Astrocyte of the hippocampus (primary cell): ENCODE measurements at regions not wholly inside any gene's neighbourhood (a gene's known extent, or its start where the extent isn't known, plus 50 kb on each side); places are given as distances from the start of the nearest gene placed in this dataset.

ENCODE experiments used
- DNase-seq: peaks from one replicate; pipeline ENCODE4 v3.0.0; 2011; ENCODE audit warnings: low read depth, low spot score

DNA sequence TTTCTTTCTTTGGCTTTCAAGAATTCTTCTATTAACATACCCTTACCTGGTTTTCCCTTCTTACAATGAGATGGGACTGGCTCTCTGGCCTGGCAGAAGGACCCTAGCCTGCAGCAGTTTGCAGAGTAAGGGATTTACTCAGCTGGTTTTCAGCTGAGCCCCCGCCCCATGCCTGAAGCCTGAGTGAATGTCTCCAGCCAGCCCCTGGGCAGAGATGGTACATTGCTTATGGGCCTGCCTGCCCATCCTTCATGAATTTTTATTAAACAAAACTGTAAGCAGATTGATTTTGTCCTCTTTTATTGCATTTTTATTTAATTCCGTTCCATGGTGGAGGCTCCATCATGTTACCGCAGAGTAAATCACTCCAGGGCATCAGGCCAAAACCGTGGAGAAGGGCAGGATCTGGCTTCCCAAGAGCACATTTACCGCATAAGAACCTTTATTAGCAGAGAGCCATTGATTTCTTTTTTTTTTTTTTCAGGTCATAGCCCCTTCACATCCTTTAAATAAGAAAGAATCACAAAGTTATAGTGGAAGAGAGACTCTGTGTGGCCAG, 316.2 kb downstream of the DHX35 start:
- no peak for DNase-seq

DNA sequence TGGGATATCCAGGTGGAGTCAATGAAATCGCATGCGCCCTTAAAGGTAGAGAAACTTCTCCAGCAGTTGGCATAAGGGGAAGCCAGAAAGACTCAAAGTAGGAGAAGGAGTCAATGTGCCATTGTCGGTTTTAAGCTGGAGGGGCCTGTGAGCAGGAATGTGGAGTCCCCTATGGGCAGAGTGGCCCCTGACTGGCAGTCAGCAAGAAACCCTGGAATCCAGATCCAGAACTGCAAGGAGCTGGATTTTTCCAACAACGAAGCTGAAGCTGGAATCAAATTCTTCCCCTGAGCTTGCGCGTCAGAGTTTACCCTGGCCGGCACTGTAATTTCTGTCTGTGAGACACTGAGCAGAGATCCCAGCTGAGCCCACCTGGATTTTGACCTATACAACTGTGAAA, 315.0 kb downstream of the DHX35 start:
- DNase-seq, result no peak

GRCh38 chr20:39270837-39271604, 308.9 kb downstream of the DHX35 start:
- DNase-seq, result no peak

DNA sequence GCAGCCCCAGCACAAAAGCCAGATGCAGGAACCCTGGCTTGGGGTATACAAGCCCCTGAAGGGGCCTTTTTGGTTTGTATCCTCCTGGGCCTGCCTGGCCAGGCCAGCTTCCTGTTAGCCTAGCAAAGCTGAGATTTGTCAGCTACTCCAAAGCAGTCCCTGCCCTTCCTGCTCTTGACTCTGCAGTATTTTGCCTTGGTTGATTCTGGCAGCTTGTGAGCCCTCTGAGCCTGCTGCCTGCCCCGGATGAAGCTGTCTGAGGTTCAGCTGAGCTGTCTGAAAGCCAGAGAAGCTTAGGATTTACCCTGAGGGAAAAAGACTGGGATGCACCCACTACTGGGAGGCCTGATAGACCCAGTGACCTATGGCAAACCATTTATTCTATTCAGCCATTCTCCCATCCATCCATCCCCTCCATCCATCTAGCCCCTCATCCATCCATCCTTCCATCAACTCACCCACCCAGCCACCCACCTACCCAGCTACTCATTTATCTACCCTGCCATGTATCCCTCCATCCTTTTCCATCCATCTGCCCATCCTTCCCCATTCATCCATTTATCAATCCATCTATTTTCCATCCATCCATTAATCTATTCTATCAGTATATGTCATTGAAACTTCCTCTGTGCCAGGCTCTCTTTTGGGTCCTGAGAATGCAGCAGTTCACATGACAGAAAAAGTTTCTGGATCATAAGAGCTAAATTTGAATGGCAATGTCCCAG, 307.5 kb downstream of the DHX35 start:
- DNase-seq, result no peak

DNA sequence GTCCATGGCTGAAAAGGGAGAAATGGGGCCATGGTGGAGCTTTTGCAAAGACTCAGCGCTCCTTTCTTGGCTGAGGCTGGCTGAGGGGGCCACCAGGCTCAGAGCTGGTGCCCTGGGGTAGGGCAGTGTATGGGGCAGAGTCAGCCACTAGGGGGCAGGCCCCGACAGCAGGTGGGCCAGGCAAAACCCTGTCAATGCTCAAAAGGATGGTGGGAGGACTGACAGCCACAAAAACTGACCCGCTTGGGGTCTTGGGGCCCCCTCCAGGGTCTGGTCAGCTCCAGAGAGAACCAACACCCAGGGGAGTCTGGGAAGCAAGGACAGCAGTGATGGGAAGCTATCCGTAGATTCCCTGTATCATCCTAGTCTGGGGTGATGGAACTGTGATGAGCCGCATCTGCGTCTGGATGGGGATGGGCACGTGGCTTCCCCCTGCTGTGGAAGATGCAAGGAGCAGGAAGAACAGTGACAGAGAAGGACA, 306.9 kb downstream of the DHX35 start:
- peak; percentile 54 for DNase-seq

DNA sequence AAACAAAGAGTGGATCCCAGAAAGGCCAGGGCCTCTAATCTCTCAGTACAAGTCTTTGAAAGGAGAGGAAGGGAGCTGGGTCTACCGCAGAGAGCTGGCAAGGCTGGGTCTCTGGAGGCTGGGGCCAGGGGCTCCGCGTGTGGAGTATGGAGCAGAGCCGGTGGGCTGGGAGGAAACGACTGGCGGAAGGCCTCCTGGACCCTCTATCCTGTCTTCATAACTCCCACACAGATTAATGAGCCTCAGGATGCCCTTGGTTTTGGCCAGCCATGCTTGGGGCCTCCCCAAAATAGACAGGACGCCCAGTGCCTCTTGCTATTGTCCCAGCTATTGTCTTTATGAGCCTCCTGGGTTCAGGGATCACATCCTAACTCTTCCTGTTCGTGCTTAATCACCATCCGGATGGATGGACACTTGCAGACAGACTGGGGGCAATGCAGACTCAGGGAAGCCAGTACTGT, 306.4 kb downstream of the DHX35 start:
- no peak for DNase-seq

- DNase-seq, result no peak
Observed at GRCh38 chr20:39266989-39267388, 304.8 kb downstream of the DHX35 start.

GRCh38 chr20:39264506-39265172, 302.5 kb downstream of the DHX35 start:
- DNase-seq, result peak; percentile 83

DNA sequence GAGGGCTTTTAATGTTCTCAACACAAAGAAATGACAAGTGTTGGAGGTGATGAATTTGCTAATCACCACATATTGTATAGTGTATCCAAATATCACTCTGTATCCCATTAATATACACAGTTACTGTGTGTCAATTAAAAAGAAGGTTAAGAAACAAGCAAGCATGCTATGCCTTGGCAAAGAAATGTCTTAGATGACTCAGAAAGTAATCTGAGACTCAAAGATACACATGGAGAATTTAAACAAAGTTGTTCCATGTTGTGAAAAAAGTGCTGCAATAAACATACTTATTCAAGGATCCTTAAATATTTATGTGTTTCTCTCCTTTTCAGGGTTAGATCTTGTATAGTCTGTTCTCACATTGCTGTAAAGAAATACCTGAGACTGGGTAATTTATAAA, 300.9 kb downstream of the DHX35 start:
- no peak for DNase-seq

- DNase-seq, result no peak
Observed at GRCh38 chr20:39259808-39260207, 297.7 kb downstream of the DHX35 start.

GRCh38 chr20:39259010-39259803, 297.1 kb downstream of the DHX35 start:
- no peak for DNase-seq

DNA sequence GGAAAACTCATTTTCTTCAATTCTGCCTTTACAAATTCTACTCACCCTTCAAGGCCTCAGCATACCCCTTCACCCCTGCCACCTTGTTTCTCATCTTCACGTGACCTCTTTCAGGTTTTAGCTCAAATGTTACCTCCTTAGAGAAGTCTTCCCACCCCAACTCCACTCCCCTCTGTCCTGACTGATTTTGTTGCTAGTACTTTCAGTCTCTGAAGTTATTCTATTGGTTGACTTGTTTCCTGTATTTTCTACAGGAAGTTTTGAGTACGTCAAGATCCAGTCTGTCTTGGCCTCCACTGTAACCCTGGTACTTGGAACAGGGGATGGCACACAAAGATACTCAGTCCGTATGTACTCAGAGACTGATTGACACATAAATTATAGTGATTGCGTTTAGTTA, 296.1 kb downstream of the DHX35 start:
- no peak for DNase-seq

- DNase-seq, result no peak
Observed at GRCh38 chr20:39253051-39253755, 291.1 kb downstream of the DHX35 start.

GRCh38 chr20:39252035-39252434, 289.9 kb downstream of the DHX35 start:
- DNase-seq, result no peak

DNA sequence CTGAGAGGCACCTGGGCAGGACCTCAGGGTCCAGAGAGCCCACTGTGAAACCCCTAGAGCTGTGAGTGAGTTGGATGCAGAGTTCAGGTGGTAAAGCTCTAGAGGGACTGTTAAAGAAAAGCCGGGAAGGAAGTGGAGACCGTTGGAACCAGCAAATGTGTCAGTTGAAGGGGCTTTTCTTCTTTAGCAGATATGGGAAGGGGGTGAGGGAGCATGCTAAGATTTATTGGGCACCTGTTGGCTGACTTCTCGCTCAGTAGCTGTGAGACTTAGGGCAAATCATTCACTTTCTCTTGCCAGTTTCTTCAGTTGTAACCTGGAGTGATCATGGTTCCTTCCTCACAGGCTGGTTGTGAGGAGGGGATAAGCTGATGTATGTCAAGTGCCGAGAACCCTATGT, 287.7 kb downstream of the DHX35 start:
- no peak for DNase-seq

DNA sequence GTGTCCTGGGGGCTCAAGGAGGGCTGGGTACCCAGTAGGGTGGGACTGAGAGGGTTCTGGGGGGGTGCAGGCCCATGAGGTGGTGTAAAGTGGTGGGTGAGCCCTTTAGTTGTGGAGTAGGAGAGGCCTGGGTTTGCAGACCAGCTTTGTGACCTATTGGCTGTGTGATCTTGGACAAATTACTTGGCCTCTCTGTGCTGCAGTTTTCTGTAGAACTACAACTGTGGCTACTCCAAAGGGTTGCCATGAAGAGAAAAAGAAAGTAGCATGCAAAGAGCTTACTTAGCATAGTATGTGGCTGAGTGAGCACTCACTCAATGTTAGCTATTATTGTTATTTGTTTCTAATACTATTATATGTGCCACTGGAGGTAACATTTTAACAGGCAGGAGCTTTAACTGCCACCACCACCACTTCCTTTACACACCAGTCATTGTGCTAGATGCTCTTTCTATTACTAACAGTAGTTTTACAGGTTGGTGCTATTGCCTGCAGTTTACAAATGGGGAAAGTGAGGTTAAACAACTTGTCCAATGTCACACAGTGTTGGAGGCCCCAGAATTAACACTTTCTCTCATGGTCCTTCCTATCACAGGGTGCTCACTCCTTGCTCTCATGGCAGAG, 286.8 kb downstream of the DHX35 start:
- DNase-seq, result no peak

DNA sequence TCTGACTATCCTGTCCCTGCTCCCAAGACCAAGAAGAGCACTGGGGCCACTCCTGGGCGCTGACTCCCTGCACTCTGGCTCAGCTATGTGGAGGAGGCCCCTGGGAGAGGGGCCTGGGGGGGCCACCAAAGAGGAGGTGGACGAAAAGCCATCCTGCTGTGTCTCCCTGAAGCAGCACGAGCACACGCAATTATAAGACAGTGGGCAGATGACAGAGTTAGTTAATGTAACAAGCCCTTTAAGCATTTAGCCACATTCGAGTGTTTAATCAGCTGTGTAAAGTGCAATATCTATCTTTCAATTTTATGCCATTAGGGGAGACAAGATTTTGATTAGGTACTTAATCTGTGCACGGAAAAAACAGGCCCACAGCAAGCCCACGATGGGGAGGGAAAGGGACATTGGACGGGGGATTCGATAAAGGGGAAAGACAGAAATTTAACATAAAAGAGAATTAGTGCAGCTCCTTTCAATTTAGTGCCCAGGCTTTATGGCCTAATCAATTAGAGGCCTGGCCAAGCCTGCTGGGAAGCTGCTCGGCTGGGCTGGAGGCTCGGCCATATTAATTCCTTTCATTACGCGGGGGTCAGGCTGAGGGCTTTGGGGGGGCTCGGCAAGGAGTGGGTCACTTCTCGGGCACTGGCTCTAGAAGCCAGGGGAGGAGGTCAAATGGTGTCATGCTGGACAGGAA, 286.2 kb downstream of the DHX35 start:
- DNase-seq, result no peak

GRCh38 chr20:39246436-39246835, 284.3 kb downstream of the DHX35 start:
- DNase-seq, result no peak

DNA sequence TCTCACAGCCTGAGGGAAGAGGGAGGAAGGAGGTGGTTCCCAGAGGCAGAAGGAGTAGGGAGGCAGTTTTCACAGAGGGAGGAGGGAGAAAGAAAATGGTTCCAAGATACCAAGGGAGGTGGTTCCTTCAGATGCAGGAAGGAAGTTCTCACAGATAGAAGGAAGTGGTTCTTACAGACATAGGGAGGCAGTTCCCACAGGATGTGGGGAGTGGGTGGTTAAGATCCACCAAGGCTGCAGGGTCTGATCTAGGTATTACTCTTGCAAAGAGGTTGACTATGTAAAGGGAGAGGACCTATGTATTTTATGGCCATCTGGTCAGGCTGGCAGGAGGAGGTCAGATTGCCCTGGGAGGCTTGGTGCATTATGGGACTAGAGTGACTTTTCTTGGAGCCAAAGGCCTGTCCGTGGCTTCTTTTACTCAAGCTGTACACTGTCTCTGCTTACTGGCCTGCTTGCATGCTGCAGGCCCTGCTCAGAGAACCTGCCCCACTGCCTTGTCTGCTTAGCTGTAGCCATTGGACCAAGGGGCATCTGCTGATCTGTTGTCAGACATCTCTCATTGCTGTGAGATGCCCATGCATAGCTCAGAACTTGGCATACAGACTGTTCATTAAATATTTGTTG, 283.7 kb downstream of the DHX35 start:
- no peak for DNase-seq
